GM12878 (cell line): ENCODE measurements at regions not wholly inside any gene's neighbourhood (a gene's known extent, or its start where the extent isn't known, plus 50 kb on each side); places are given as distances from the start of the nearest gene placed in this dataset.

Experiments
- ATAC-seq: fragments of 200-7000 bp; cut with Tn5 transposase; 3 replicates; pipeline ENCODE4 v1.9.1; 2020; ENCODE audit warnings: mild to moderate bottlenecking, moderate library complexity
- BruUV-seq: library from RNA; stranded (reverse); fragments of 400-500 nt; replicated peaks from 2 replicates; lab custom pipeline; 2021; lab: Mats Ljungman, UMichigan
- CTCF ChIA-PET: fragments of 300-600 bp; sonication (Branson Sonifier 250); formaldehyde crosslinking; extraction: SDS; loops from one replicate; lab custom pipeline; 2021; ENCODE audit warnings: inconsistent platforms; lab: Yijun Ruan, JAX
- POLR2A ChIA-PET: fragments of 350-600 bp; formaldehyde crosslinking; extraction: SDS; loops from one replicate; lab custom pipeline; 2021; ENCODE audit warnings: inconsistent platforms; lab: Charles Lee
- RAD21 ChIA-PET: fragments of 300-600 bp; sonication (Branson Sonifier 250); formaldehyde crosslinking; loops from one replicate; lab custom pipeline; 2023; ENCODE audit warnings: antibody characterized with exemption; ENCODE audit not compliant: unreplicated experiment; lab: Charles Lee
- SMC1A ChIA-PET: fragments of 300-600 bp; sonication (Branson Sonifier 250); formaldehyde crosslinking; loops from one replicate; lab custom pipeline; 2023; ENCODE audit not compliant: unreplicated experiment, uncharacterized antibody; lab: Charles Lee
- DNase-seq: peaks from one replicate; pipeline ENCODE4 v3.0.0-alpha.2; 2011; ENCODE audit warnings: low read depth, low spot score
- FAIRE-seq: peaks from 3 replicates; lab custom pipeline; 2011; peaks lifted over from hg19 to GRCh38; lab: Jason Lieb, UNC
- H2AFZ ChIP-seq: 2 replicates; pipeline ENCODE4 v1.6.0; 2011; ENCODE audit warnings: low read depth, low read length, control low read depth; ENCODE audit not compliant: control insufficient read depth
- H3K27ac ChIP-seq: 2 replicates; pipeline ENCODE4 v1.5.1; 2011; ENCODE audit warnings: control low read depth; ENCODE audit not compliant: control insufficient read depth, insufficient read depth
- H3K27me3 ChIP-seq, 2 experiments: replicated peaks in 1 of 2; 2 replicates each; pipeline versions ENCODE4 v1.6.0 to v1.6.1; 2011; ENCODE audit warnings: low read length in 1 of 2; ENCODE audit not compliant: control insufficient read depth in 2 of 2, insufficient read depth in 2 of 2
- H3K36me3 ChIP-seq, 2 experiments: 2 replicates each; pipeline ENCODE4 v1.5.1; 2011; ENCODE audit warnings: low read length in 1 of 2; ENCODE audit not compliant: control insufficient read depth in 2 of 2, insufficient read depth in 2 of 2
- H3K4me1 ChIP-seq: 2 replicates; pipeline ENCODE4 v1.6.1; 2011; ENCODE audit warnings: mild to moderate bottlenecking, low read length, moderate library complexity, mixed read lengths; ENCODE audit not compliant: control insufficient read depth, insufficient read depth
- H3K4me2 ChIP-seq: 2 replicates; pipeline ENCODE4 v1.6.0; 2011; ENCODE audit warnings: control low read depth; ENCODE audit not compliant: control insufficient read depth, insufficient read depth
- H3K4me3 ChIP-seq: fragments of 200-600 bp; sonication (generic); 2 replicates; pipeline ENCODE4 v1.5.1; 2016
- H3K79me2 ChIP-seq: 2 replicates; pipeline ENCODE4 v1.6.0; 2011; ENCODE audit warnings: low read length; ENCODE audit not compliant: control insufficient read depth, insufficient read depth
- H3K9ac ChIP-seq: 2 replicates; pipeline ENCODE4 v1.8.0; 2011; ENCODE audit warnings: low read length, control low read depth, mixed read lengths; ENCODE audit not compliant: control insufficient read depth, insufficient read depth
- H3K9me3 ChIP-seq: replicated peaks from 3 replicates; pipeline ENCODE4 v1.5.1; 2011; ENCODE audit warnings: mild to moderate bottlenecking, low read length; ENCODE audit not compliant: control insufficient read depth, insufficient read depth
- H4K20me1 ChIP-seq: 2 replicates; pipeline ENCODE4 v1.6.0; 2011; ENCODE audit not compliant: control insufficient read depth, insufficient read depth
- GATAD2B ChIP-seq: fragments of 450-650 bp; conservative IDR thresholded peaks from 2 replicates; pipeline ENCODE4 v1.6.1; 2017; ENCODE audit warnings: low read depth, mild to moderate bottlenecking, moderate library complexity
- HDAC2 ChIP-seq: fragments of 200-600 bp; sonication (generic); IDR thresholded peaks from 2 replicates; pipeline ENCODE4 v1.6.1; 2017
- IRF4 ChIP-seq: IDR thresholded peaks from 2 replicates; pipeline ENCODE4 v1.6.1; 2011; ENCODE audit warnings: low read depth, low read length
- IRF5 ChIP-seq: fragments of 450-650 bp; IDR thresholded peaks from 2 replicates; pipeline ENCODE4 v1.6.1; 2017; ENCODE audit warnings: borderline replicate concordance
- MEF2B ChIP-seq: fragments of 450-650 bp; IDR thresholded peaks from 2 replicates; pipeline ENCODE4 v1.6.1; 2018; ENCODE audit warnings: mild to moderate bottlenecking, moderate library complexity; ENCODE audit not compliant: partially characterized antibody, poor library complexity, severe bottlenecking
- NR2C2 ChIP-seq: IDR thresholded peaks from 2 replicates; pipeline ENCODE4 v1.6.1; 2011; ENCODE audit warnings: borderline replicate concordance, low read depth; ENCODE audit not compliant: control insufficient read depth, insufficient read length
- POLR2A ChIP-seq: IDR thresholded peaks from 2 replicates; pipeline ENCODE4 v1.6.1; 2011; ENCODE audit warnings: low read depth, mild to moderate bottlenecking, low read length
- RB1 ChIP-seq: fragments of 450-650 bp; formaldehyde crosslinking; IDR thresholded peaks from 2 replicates; pipeline ENCODE4 v1.6.1; 2017; ENCODE audit warnings: mild to moderate bottlenecking, borderline replicate concordance
- TBL1XR1 ChIP-seq: IDR thresholded peaks from 2 replicates; pipeline ENCODE4 v1.6.1; 2012; ENCODE audit warnings: low read depth, low read length, improper control_type of control experiment
- WRNIP1 ChIP-seq: IDR thresholded peaks from 2 replicates; pipeline ENCODE4 v1.6.1; 2011; ENCODE audit warnings: low read depth, low read length, improper control_type of control experiment, borderline replicate concordance
- ZNF24 ChIP-seq: fragments of 450-650 bp; IDR thresholded peaks from 2 replicates; pipeline ENCODE4 v1.6.1; 2017; ENCODE audit warnings: antibody characterized with exemption, mild to moderate bottlenecking
- ZNF622 ChIP-seq: fragments of 450-650 bp; IDR thresholded peaks from 2 replicates; pipeline ENCODE4 v1.6.1; 2017; ENCODE audit warnings: mild to moderate bottlenecking, inconsistent platforms
- ZZZ3 ChIP-seq: IDR thresholded peaks from 2 replicates; pipeline ENCODE4 v1.6.1; 2011; ENCODE audit warnings: low read depth; ENCODE audit not compliant: control insufficient read depth, insufficient read length
- WGBS: methylation state at CpG from one replicate; pipeline ENCODE4 v1.1.6; 2016; ENCODE audit warnings: low lambda C conversion rate; ENCODE audit not compliant: insufficient replicate concordance, insufficient coverage; ENCODE audit errors: missing lambda C conversion rate; 5-methylcytosine and 5-hydroxymethylcytosine counted together
- in situ Hi-C: fragments of 300-500 bp; cut with MboI; formaldehyde crosslinking; loops from 9 replicates; pipeline ENCODE4 v1.14.3; 2018; ENCODE audit warnings: mixed read lengths
- intact Hi-C: fragments of 100-400 bp; cut with micrococcal nuclease; formaldehyde crosslinking; loops from one replicate; pipeline ENCODE4 v1.14.2; 2022; ENCODE audit not compliant: unreplicated experiment
- TF ChIP-seq, protein P1 (sequence below): fragments of 450-650 bp; IDR thresholded peaks from 2 replicates; pipeline ENCODE4 v1.6.1; 2017; ENCODE audit warnings: low read depth, mild to moderate bottlenecking, moderate library complexity
- TF ChIP-seq, protein P2 (sequence below): IDR thresholded peaks from 2 replicates; pipeline ENCODE4 v1.6.1; 2012; ENCODE audit warnings: low read depth, low read length, improper control_type of control experiment
- TF ChIP-seq, protein P3 (sequence below): fragments of 450-650 bp; IDR thresholded peaks from 2 replicates; pipeline ENCODE4 v1.6.1; 2016; ENCODE audit warnings: mild to moderate bottlenecking, moderate library complexity, borderline replicate concordance

DNA sequence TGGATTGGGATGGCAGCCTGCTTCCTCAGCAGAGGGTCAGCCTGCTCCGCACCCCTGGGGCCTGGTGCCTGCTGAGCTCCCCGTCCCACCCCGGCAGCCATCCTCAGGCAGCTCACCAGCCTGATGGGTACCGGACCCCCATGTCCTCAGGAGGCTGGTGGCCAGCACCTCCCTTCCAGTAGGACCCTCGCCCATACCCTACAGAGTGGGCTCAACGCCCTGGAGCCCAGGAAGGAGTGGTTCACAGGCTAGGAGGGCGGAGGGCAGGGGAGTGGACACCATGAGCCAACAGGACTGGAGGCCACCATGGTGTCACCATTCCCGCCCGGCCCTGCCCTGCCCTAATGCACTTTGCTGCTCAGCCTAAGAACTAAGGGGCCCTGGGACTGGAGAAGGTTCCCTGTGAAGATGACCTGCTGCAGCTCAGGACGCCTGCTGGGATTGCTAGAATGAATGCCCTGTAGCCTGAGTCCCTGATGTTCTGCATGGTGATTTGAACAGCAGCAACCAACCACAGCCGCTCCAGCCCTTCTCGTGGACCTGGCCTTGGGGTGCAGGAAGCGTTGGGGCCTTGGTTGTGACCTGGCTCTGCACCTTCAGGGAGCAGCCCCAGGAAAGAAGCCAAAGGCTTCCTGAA, 1080.8 kb downstream of the BRD1 start:
- in situ Hi-C loops (no loop called here), intact Hi-C loops (no loop called here)
- FAIRE-seq, result no peak
- Histone ChIP-seq H3K79me2 (no peaks in the 10 kb centered on the region), H4K20me1 (no peaks in the 10 kb centered on the region), H3K27ac (no peak overlapping the region), H3K4me1 (no peaks in the 10 kb centered on the region), H3K36me3 (no peaks in the 10 kb centered on the region), H3K27me3 (no peaks in the 10 kb centered on the region), H3K4me3 (no peak overlapping the region), H3K9me3 (no peaks in the 10 kb centered on the region; the same call in 2 of the 3 replicates), H3K9ac (no peak overlapping the region), H2AFZ (no peak overlapping the region), H3K4me2 (no peak overlapping the region)
- ChIA-PET CTCF (no interaction called here), SMC1A (no interaction called here), RAD21 (no interaction called here), POLR2A (no interaction called here)
- 13% methylated on average over 12 of the region's 13 CpGs for WGBS
- no peak for ATAC-seq
- DNase-seq, result no peak
- BruUV-seq, result no TSS peak
- TF ChIP-seq IRF5 (no peak), ZZZ3 (no peak), ZNF622 (no peak), IRF4 (no peak), TBL1XR1 (no peak), RB1 (no peak), POLR2A (no peak), NR2C2 (no peak), MEF2B (no peak), ZNF24 (no peak), HDAC2 (no peak), GATAD2B (no peak), WRNIP1 (no peak)
- TF ChIP-seq, protein P1, sequence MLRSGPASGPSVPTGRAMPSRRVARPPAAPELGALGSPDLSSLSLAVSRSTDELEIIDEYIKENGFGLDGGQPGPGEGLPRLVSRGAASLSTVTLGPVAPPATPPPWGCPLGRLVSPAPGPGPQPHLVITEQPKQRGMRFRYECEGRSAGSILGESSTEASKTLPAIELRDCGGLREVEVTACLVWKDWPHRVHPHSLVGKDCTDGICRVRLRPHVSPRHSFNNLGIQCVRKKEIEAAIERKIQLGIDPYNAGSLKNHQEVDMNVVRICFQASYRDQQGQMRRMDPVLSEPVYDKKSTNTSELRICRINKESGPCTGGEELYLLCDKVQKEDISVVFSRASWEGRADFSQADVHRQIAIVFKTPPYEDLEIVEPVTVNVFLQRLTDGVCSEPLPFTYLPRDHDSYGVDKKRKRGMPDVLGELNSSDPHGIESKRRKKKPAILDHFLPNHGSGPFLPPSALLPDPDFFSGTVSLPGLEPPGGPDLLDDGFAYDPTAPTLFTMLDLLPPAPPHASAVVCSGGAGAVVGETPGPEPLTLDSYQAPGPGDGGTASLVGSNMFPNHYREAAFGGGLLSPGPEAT, result no peak
- TF ChIP-seq, protein P2, sequence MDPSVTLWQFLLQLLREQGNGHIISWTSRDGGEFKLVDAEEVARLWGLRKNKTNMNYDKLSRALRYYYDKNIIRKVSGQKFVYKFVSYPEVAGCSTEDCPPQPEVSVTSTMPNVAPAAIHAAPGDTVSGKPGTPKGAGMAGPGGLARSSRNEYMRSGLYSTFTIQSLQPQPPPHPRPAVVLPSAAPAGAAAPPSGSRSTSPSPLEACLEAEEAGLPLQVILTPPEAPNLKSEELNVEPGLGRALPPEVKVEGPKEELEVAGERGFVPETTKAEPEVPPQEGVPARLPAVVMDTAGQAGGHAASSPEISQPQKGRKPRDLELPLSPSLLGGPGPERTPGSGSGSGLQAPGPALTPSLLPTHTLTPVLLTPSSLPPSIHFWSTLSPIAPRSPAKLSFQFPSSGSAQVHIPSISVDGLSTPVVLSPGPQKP, result no peak
- TF ChIP-seq, protein P3, sequence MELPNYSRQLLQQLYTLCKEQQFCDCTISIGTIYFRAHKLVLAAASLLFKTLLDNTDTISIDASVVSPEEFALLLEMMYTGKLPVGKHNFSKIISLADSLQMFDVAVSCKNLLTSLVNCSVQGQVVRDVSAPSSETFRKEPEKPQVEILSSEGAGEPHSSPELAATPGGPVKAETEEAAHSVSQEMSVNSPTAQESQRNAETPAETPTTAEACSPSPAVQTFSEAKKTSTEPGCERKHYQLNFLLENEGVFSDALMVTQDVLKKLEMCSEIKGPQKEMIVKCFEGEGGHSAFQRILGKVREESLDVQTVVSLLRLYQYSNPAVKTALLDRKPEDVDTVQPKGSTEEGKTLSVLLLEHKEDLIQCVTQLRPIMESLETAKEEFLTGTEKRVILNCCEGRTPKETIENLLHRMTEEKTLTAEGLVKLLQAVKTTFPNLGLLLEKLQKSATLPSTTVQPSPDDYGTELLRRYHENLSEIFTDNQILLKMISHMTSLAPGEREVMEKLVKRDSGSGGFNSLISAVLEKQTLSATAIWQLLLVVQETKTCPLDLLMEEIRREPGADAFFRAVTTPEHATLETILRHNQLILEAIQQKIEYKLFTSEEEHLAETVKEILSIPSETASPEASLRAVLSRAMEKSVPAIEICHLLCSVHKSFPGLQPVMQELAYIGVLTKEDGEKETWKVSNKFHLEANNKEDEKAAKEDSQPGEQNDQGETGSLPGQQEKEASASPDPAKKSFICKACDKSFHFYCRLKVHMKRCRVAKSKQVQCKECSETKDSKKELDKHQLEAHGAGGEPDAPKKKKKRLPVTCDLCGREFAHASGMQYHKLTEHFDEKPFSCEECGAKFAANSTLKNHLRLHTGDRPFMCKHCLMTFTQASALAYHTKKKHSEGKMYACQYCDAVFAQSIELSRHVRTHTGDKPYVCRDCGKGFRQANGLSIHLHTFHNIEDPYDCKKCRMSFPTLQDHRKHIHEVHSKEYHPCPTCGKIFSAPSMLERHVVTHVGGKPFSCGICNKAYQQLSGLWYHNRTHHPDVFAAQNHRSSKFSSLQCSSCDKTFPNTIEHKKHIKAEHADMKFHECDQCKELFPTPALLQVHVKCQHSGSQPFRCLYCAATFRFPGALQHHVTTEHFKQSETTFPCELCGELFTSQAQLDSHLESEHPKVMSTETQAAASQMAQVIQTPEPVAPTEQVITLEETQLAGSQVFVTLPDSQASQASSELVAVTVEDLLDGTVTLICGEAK, result no peak
